Nephron (organoid): ENCODE measurements at regions not wholly inside any gene's neighbourhood (a gene's known extent, or its start where the extent isn't known, plus 50 kb on each side); places are given as distances from the start of the nearest gene placed in this dataset.

Experiments
- H3K27ac Mint-ChIP-seq, 3 experiments: 2 replicates each; pipeline ENCODE4 v1.8.0; 2020; ENCODE audit warnings: mixed read lengths in 3 of 3, mild to moderate bottlenecking in 2 of 3, moderate library complexity in 1 of 3
- H3K27me3 Mint-ChIP-seq: 2 replicates; pipeline ENCODE4 v1.8.0; 2021; ENCODE audit warnings: low read depth, mild to moderate bottlenecking, moderate library complexity, mixed read lengths
- H3K36me3 Mint-ChIP-seq: 2 replicates; pipeline ENCODE4 v1.8.0; 2020; ENCODE audit warnings: low read depth, mixed read lengths
- H3K4me1 Mint-ChIP-seq: 2 replicates; pipeline ENCODE4 v1.8.0; 2020; ENCODE audit warnings: mixed read lengths
- H3K4me3 Mint-ChIP-seq, 3 experiments: 2 replicates each; pipeline ENCODE4 v1.8.0; 2020; ENCODE audit warnings: mild to moderate bottlenecking in 3 of 3, mixed read lengths in 3 of 3, moderate library complexity in 2 of 3
- H3K9me3 Mint-ChIP-seq: 2 replicates; pipeline ENCODE4 v1.8.0; 2020; ENCODE audit warnings: mixed read lengths
- TF ChIP-seq, protein P1 (sequence below), 3 experiments: fragments of 200-600 bp; sonication (generic); IDR thresholded peaks; one replicate each; pipeline ENCODE4 v1.5.0; 2021; ENCODE audit warnings: antibody characterized with exemption in 3 of 3; ENCODE audit not compliant: unreplicated experiment in 3 of 3

DNA sequence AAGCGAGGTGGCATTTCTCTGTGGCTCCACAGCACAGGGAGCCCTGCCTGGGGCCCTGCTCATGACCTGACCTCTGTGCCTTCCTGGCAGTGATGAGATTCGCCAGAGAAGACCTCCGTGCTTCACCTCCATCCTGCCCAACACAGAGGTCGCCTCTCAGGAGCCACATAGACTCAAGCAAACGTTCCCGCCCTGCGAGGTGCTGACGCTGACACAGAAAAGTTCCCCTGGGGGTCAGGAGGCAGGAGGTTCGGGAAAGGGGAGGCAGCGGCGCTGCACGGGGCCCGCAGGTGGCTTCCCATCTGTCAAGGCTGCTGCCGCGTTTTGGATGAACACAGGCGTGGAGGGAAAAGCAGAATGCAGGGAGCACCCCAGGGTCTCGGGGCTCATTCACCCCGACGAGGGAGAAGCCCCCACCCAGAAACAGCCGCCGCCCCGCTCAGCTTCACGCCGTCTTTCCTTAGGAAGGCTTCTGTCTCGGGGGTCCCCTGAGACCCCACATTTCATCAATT lies 579.6 kb upstream of the SALL3 start:
- H3K27me3 Mint-ChIP-seq, result peaks cover 21% of the 10 kb centered on the region
- no peak overlapping the region for H3K4me3 Mint-ChIP-seq
- TF ChIP-seq, protein P1, sequence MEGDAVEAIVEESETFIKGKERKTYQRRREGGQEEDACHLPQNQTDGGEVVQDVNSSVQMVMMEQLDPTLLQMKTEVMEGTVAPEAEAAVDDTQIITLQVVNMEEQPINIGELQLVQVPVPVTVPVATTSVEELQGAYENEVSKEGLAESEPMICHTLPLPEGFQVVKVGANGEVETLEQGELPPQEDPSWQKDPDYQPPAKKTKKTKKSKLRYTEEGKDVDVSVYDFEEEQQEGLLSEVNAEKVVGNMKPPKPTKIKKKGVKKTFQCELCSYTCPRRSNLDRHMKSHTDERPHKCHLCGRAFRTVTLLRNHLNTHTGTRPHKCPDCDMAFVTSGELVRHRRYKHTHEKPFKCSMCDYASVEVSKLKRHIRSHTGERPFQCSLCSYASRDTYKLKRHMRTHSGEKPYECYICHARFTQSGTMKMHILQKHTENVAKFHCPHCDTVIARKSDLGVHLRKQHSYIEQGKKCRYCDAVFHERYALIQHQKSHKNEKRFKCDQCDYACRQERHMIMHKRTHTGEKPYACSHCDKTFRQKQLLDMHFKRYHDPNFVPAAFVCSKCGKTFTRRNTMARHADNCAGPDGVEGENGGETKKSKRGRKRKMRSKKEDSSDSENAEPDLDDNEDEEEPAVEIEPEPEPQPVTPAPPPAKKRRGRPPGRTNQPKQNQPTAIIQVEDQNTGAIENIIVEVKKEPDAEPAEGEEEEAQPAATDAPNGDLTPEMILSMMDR (IDR thresholded peaks at IDR 0.05; ENCODE audit: unreplicated experiment in 3 of 3), result no peak
- H3K36me3 Mint-ChIP-seq, result no peaks in the 10 kb centered on the region
- no peaks in the 10 kb centered on the region for H3K4me1 Mint-ChIP-seq
- no peak overlapping the region for H3K27ac Mint-ChIP-seq
- peaks cover 3% of the 10 kb centered on the region for H3K9me3 Mint-ChIP-seq

DNA sequence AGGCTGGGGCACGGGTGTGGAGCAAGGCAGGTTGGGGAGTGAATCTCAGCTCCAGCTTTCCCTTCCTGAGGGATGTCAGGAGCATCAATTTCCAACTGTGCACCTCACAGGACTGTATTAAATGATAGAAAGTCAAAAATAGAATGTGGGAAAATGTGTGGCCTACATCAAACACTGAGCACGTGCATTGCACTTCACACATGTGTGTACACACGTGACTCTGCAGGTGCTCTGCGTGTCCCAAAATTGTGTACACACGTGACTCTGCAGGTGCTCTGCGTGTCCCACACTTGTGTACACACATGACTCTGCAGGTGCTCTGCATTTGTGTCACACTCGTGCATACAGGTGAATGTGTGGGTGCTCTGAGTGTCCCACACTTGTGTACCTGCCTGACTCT lies 577.2 kb upstream of the SALL3 start:
- Mint-ChIP-seq H3K27me3 (peaks cover 26% of the 10 kb centered on the region), H3K4me1 (peaks cover 8% of the 10 kb centered on the region), H3K36me3 (no peaks in the 10 kb centered on the region), H3K27ac (no peak overlapping the region), H3K4me3 (no peak overlapping the region), H3K9me3 (no peaks in the 10 kb centered on the region)
- TF ChIP-seq, protein P1 (IDR thresholded peaks at IDR 0.05; ENCODE audit: unreplicated experiment in 3 of 3), result no peak

DNA sequence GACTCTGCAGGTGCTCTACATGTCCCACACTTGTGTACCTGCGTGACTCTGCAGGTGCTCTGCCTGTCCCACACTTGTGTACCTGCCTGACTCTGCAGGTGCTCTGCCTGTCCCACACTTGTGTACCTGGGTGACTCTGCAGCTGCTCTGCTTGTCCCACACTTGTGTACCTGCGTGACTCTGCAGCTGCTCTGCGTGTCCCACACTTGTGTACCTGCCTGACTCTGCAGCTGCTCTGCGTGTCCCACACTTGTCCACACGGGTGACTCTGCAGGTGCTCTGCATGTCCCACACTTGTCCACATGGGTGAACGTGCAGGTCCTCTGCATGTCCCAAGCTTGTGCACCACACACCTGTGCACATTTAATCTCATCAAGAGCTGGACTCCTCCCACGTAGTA lies 576.7 kb upstream of the SALL3 start:
- no peak overlapping the region for H3K4me3 Mint-ChIP-seq
- H3K36me3 Mint-ChIP-seq, result no peaks in the 10 kb centered on the region
- H3K27me3 Mint-ChIP-seq, result peaks cover 27% of the 10 kb centered on the region
- no peak overlapping the region for H3K27ac Mint-ChIP-seq
- H3K4me1 Mint-ChIP-seq, result peaks cover 10% of the 10 kb centered on the region
- H3K9me3 Mint-ChIP-seq, result no peaks in the 10 kb centered on the region
- TF ChIP-seq, protein P1 (IDR thresholded peaks at IDR 0.05; ENCODE audit: unreplicated experiment in 3 of 3), result no peak

DNA sequence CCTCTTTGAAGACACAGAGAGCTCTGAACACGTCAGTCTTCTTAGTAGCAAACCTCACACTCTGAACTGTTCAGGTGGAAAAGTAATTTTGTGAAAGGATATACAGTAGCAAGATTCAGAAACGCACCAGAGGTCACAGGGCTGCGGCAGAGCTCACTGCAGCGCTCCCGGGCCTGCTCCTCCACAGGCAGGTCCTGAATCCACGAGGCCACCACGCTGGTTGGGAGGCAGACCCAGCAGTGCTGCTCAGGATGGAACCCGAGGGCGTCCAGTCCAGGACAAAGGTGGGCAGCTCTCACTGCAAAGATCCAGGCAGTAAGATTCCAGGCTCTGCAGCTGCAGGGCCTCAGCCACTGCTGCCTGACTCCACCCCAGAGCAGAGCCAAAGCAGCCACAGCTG lies 576.2 kb upstream of the SALL3 start:
- H3K27me3 Mint-ChIP-seq, result peaks cover 31% of the 10 kb centered on the region
- H3K4me3 Mint-ChIP-seq, result no peak overlapping the region
- no peak overlapping the region for H3K27ac Mint-ChIP-seq
- TF ChIP-seq, protein P1 (IDR thresholded peaks at IDR 0.05; ENCODE audit: unreplicated experiment in 3 of 3), result no peak
- no peaks in the 10 kb centered on the region for H3K9me3 Mint-ChIP-seq
- H3K36me3 Mint-ChIP-seq, result no peaks in the 10 kb centered on the region
- peaks cover 12% of the 10 kb centered on the region for H3K4me1 Mint-ChIP-seq

DNA sequence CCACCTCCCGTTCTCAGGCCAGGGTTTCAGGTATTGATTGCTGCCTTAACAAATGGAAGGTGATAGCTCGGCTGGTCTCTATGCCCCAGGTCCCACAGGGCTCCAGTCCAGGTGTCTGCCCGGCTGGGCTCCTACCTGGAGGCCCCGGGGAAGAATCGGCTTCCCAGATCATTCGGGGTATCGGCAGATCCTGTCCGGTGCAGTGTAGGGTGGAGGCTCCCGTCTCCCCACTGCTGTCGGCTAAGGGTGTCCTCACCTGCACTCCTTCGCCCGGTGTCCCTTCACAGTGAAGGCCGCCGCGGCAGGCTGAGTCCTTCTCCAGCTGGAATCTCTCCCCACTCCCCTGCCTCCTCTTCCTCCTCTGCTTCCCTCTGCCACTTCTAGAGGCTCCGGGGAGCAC lies 573.9 kb upstream of the SALL3 start:
- no peak overlapping the region for H3K27ac Mint-ChIP-seq
- TF ChIP-seq, protein P1 (IDR thresholded peaks at IDR 0.05; ENCODE audit: unreplicated experiment in 3 of 3), result no peak
- no peaks in the 10 kb centered on the region for H3K36me3 Mint-ChIP-seq
- H3K4me1 Mint-ChIP-seq, result peaks cover 12% of the 10 kb centered on the region
- H3K27me3 Mint-ChIP-seq, result peaks cover 45% of the 10 kb centered on the region
- no peak overlapping the region for H3K4me3 Mint-ChIP-seq
- H3K9me3 Mint-ChIP-seq, result no peaks in the 10 kb centered on the region

DNA sequence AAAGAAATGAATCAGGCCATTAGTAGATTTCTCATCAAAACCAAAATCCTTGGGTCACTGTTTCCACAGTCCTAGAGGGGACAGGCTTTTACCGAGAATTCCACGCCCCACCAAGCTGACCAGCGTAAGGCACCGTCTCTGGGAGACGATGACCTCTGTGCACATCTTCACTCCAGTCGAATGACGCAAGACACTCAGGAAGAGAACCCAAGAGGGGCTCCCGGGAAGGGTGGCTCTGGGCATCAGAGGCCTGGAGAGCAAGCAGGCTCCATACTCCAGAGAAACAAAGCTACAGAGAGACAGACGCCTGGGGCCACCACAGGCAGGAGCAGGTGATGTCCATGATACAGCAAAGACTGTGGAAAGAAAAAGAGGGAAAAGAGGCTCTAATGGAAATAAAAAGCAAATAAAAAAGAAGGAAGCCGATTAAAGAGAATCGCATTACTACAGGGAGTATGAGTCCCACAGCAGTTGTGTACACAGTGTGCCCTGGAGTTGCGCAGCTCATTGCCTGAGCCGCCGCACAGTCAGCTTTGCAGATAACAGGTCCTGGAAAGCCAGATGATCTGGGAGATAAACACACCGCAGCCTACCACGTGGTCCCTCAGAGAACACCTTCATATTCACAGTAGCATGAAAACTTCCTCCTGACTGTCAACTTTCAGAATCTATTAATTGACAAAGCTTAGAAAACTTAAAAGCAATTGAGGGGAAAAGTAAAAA lies 572.7 kb upstream of the SALL3 start:
- H3K27me3 Mint-ChIP-seq, result peaks cover 39% of the 10 kb centered on the region
- no peaks in the 10 kb centered on the region for H3K36me3 Mint-ChIP-seq
- H3K4me3 Mint-ChIP-seq, result no peak overlapping the region
- H3K9me3 Mint-ChIP-seq, result no peaks in the 10 kb centered on the region
- TF ChIP-seq, protein P1 (IDR thresholded peaks at IDR 0.05; ENCODE audit: unreplicated experiment in 3 of 3), result no peak
- H3K4me1 Mint-ChIP-seq, result peaks cover 12% of the 10 kb centered on the region
- no peak overlapping the region for H3K27ac Mint-ChIP-seq
